Stimulated activated effector memory CD8-positive, alpha-beta T cell treated with anti-CD3 and anti-CD28 coated beads, Interleukin-12 subunit alpha, Interleukin-12 subunit beta, amount 100 ng/mL, for 72 hours (primary cell): ENCODE measurements at regions not wholly inside any gene's neighbourhood (a gene's known extent, or its start where the extent isn't known, plus 50 kb on each side); places are given as distances from the start of the nearest gene placed in this dataset.
A peak's percentile ranks its signal among the peaks of the same experiment; 100 is the strongest.
"Not testable (repeated sequence)": the region's sequence is repeated elsewhere in the genome, so short reads cannot be mapped to it uniquely, and the experiment has no call there.

Experiments used
- ATAC-seq: fragments of 150-1000 bp; cut with Tn5 transposase; 2 replicates; pipeline ENCODE4 v1.10.0; 2021
- DNase-seq, 2 donors: peaks; one replicate each; pipeline ENCODE4 v3.0.0; 2021 to 2022; ENCODE audit warnings: low spot score in 2 of 2
- H3K27ac Mint-ChIP-seq: one replicate; pipeline ENCODE4 v1.8.0; 2022; ENCODE audit warnings: mild to moderate bottlenecking, mixed read lengths
- H3K36me3 Mint-ChIP-seq: one replicate; pipeline ENCODE4 v1.8.0; 2022; ENCODE audit warnings: mild to moderate bottlenecking, mixed read lengths
- H3K4me1 Mint-ChIP-seq: one replicate; pipeline ENCODE4 v1.8.0; 2022; ENCODE audit warnings: mixed read lengths
- H3K4me3 Mint-ChIP-seq: one replicate; pipeline ENCODE4 v1.8.0; 2022; ENCODE audit warnings: mild to moderate bottlenecking, mixed read lengths
- H3K9me3 Mint-ChIP-seq: one replicate; pipeline ENCODE4 v1.8.0; 2022; ENCODE audit warnings: mixed read lengths

- Mint-ChIP-seq H3K4me3 (no peak overlapping the region), H3K27ac (no peak overlapping the region), H3K9me3 (no peaks in the 10 kb centered on the region), H3K4me1 (no peaks in the 10 kb centered on the region), H3K36me3 (no peaks in the 10 kb centered on the region)
- ATAC-seq (no peak), DNase-seq (no peak)
These were observed 120.6 kb upstream of the FBXO11 start for GRCh38 chr2:48026865-48027264.

- ATAC-seq = peak; percentile 16
- Mint-ChIP-seq H3K36me3 (no peaks in the 10 kb centered on the region), H3K4me3 (no peak overlapping the region), H3K4me1 (no peaks in the 10 kb centered on the region), H3K27ac (no peak overlapping the region), H3K9me3 (no peaks in the 10 kb centered on the region)
- no peak for DNase-seq
These were observed 126.5 kb upstream of the FBXO11 start for GRCh38 chr2:48032765-48033164.

GRCh38 chr2:48034295-48034694 is 128.0 kb upstream of the FBXO11 start:
- no peak for DNase-seq
- Mint-ChIP-seq H3K4me3 (no peak overlapping the region), H3K36me3 (no peaks in the 10 kb centered on the region), H3K4me1 (no peaks in the 10 kb centered on the region), H3K9me3 (peaks cover 2% of the 10 kb centered on the region), H3K27ac (no peak overlapping the region)
- ATAC-seq = no peak

GRCh38 chr2:48036312-48036711 is 130.0 kb upstream of the FBXO11 start:
- no peak overlapping the region for H3K27ac Mint-ChIP-seq
- ATAC-seq (no peak), DNase-seq (no peak)
- H3K9me3 Mint-ChIP-seq = peaks cover 5% of the 10 kb centered on the region
- H3K4me3 Mint-ChIP-seq = no peak overlapping the region
- H3K4me1 Mint-ChIP-seq = no peaks in the 10 kb centered on the region
- no peaks in the 10 kb centered on the region for H3K36me3 Mint-ChIP-seq

- Mint-ChIP-seq H3K27ac (no peak overlapping the region), H3K9me3 (peaks cover 5% of the 10 kb centered on the region), H3K4me3 (no peak overlapping the region), H3K4me1 (no peaks in the 10 kb centered on the region), H3K36me3 (no peaks in the 10 kb centered on the region)
- ATAC-seq = no peak
- DNase-seq = no peak
These were observed 133.1 kb upstream of the FBXO11 start for GRCh38 chr2:48039209-48039990.

GRCh38 chr2:48043131-48043700 is 136.9 kb upstream of the FBXO11 start:
- Mint-ChIP-seq H3K4me3 (no peak overlapping the region), H3K36me3 (no peaks in the 10 kb centered on the region)
- ATAC-seq = no peak

GRCh38 chr2:48043746-48044145 is 137.4 kb upstream of the FBXO11 start:
- DNase-seq (no peak), ATAC-seq (no peak)
- Mint-ChIP-seq H3K27ac (no peak overlapping the region), H3K4me1 (no peaks in the 10 kb centered on the region), H3K36me3 (no peaks in the 10 kb centered on the region), H3K4me3 (no peak overlapping the region), H3K9me3 (peaks cover 5% of the 10 kb centered on the region)

More at GRCh38 chr2:48043131-48043700, 136.9 kb upstream of the FBXO11 start:
- peaks cover 5% of the 10 kb centered on the region for H3K9me3 Mint-ChIP-seq
- no peaks in the 10 kb centered on the region for H3K4me1 Mint-ChIP-seq
- no peak for DNase-seq
- no peak overlapping the region for H3K27ac Mint-ChIP-seq

- Mint-ChIP-seq H3K36me3 (no peaks in the 10 kb centered on the region), H3K4me3 (no peak overlapping the region)
- ATAC-seq = no peak
These were observed 139.3 kb upstream of the FBXO11 start for GRCh38 chr2:48045613-48046012.

GRCh38 chr2:48048476-48049171 is 142.3 kb upstream of the FBXO11 start:
- Mint-ChIP-seq H3K36me3 (no peaks in the 10 kb centered on the region), H3K9me3 (no peaks in the 10 kb centered on the region), H3K4me3 (no peak overlapping the region), H3K4me1 (no peaks in the 10 kb centered on the region), H3K27ac (no peak overlapping the region)
- ATAC-seq (no peak), DNase-seq (no peak)

More at GRCh38 chr2:48045613-48046012, 139.3 kb upstream of the FBXO11 start:
- Mint-ChIP-seq H3K4me1 (no peaks in the 10 kb centered on the region), H3K9me3 (no peaks in the 10 kb centered on the region), H3K27ac (no peak overlapping the region)
- DNase-seq = no peak

- Mint-ChIP-seq H3K36me3 (no peaks in the 10 kb centered on the region), H3K4me1 (no peaks in the 10 kb centered on the region), H3K4me3 (no peak overlapping the region), H3K27ac (no peak overlapping the region), H3K9me3 (no peaks in the 10 kb centered on the region)
- DNase-seq (no peak), ATAC-seq (no peak)
These were observed 143.1 kb upstream of the FBXO11 start for GRCh38 chr2:48049371-48049770.

GRCh38 chr2:48050711-48051110 is 144.4 kb upstream of the FBXO11 start:
- Mint-ChIP-seq H3K9me3 (no peaks in the 10 kb centered on the region), H3K36me3 (no peaks in the 10 kb centered on the region), H3K4me3 (no peak overlapping the region), H3K27ac (no peak overlapping the region), H3K4me1 (no peaks in the 10 kb centered on the region)
- no peak for ATAC-seq
- DNase-seq = no peak

- no peak for ATAC-seq
- H3K4me1 Mint-ChIP-seq = no peaks in the 10 kb centered on the region
- no peak overlapping the region for H3K4me3 Mint-ChIP-seq
- H3K27ac Mint-ChIP-seq = no peak overlapping the region
- no peaks in the 10 kb centered on the region for H3K36me3 Mint-ChIP-seq
- no peaks in the 10 kb centered on the region for H3K9me3 Mint-ChIP-seq
- no peak for DNase-seq
These were observed 153.7 kb upstream of the FBXO11 start for GRCh38 chr2:48059975-48060374.

- not testable (repeated sequence) for H3K9me3 Mint-ChIP-seq, ATAC-seq, H3K4me1 Mint-ChIP-seq, H3K27ac Mint-ChIP-seq, H3K36me3 Mint-ChIP-seq, DNase-seq, H3K4me3 Mint-ChIP-seq
These were observed 155.4 kb upstream of the FBXO11 start for GRCh38 chr2:48061656-48062055.

GRCh38 chr2:48065096-48065495 is 158.8 kb upstream of the FBXO11 start:
- ATAC-seq (no peak), DNase-seq (no peak)
- Mint-ChIP-seq H3K36me3 (no peaks in the 10 kb centered on the region), H3K4me3 (no peak overlapping the region), H3K9me3 (no peaks in the 10 kb centered on the region), H3K4me1 (no peaks in the 10 kb centered on the region), H3K27ac (no peak overlapping the region)

GRCh38 chr2:48066000-48066399 is 159.7 kb upstream of the FBXO11 start:
- no peaks in the 10 kb centered on the region for H3K4me1 Mint-ChIP-seq
- no peak for ATAC-seq
- no peak overlapping the region for H3K4me3 Mint-ChIP-seq
- H3K36me3 Mint-ChIP-seq = no peaks in the 10 kb centered on the region
- no peak for DNase-seq
- no peak overlapping the region for H3K27ac Mint-ChIP-seq
- H3K9me3 Mint-ChIP-seq = no peaks in the 10 kb centered on the region

GRCh38 chr2:48069769-48070168 is 163.5 kb upstream of the FBXO11 start:
- Mint-ChIP-seq H3K4me1 (no peaks in the 10 kb centered on the region), H3K36me3 (no peaks in the 10 kb centered on the region), H3K4me3 (no peak overlapping the region), H3K9me3 (no peaks in the 10 kb centered on the region), H3K27ac (no peak overlapping the region)
- DNase-seq (no peak), ATAC-seq (no peak)
